NCI-H748 treated with DMSO at 0.1 percent for 48 hours (cell line): ENCODE measurements at regions not wholly inside any gene's neighbourhood (a gene's known extent, or its start where the extent isn't known, plus 50 kb on each side); places are given as distances from the start of the nearest gene placed in this dataset.
"Not testable (repeated sequence)": the region's sequence is repeated elsewhere in the genome, so short reads cannot be mapped to it uniquely, and the experiment has no call there.

ENCODE experiments used
- DNase-seq: peaks from one replicate; lab custom pipeline; 2025; lab: John Stamatoyannopoulos, UW

GRCh38 chr3:127046690-127047089, 63.8 kb downstream of the PLXNA1 start:
- not testable (repeated sequence) for DNase-seq

- DNase-seq, result no peak
Measured at GRCh38 chr3:127049393-127049792, 66.5 kb downstream of the PLXNA1 start.

- DNase-seq, result no peak
Measured at GRCh38 chr3:127050733-127051132, 67.8 kb downstream of the PLXNA1 start.

- DNase-seq, result no peak
Measured at GRCh38 chr3:127052121-127052561, 69.2 kb downstream of the PLXNA1 start.

GRCh38 chr3:127053026-127053425, 70.1 kb downstream of the PLXNA1 start:
- DNase-seq, result no peak

- DNase-seq, result no peak
Measured at GRCh38 chr3:127053450-127053849, 70.5 kb downstream of the PLXNA1 start.

- DNase-seq, result no peak
Measured at GRCh38 chr3:127053979-127054378, 71.1 kb downstream of the PLXNA1 start.

GRCh38 chr3:127056281-127056680, 73.4 kb downstream of the PLXNA1 start:
- DNase-seq, result no peak

GRCh38 chr3:127056976-127057375, 74.1 kb downstream of the PLXNA1 start:
- DNase-seq, result no peak

- no peak for DNase-seq
Measured at GRCh38 chr3:127059072-127059471, 76.2 kb downstream of the PLXNA1 start.

- no peak for DNase-seq
Measured at GRCh38 chr3:127061641-127062040, 78.7 kb downstream of the PLXNA1 start.

- no peak for DNase-seq
Measured at GRCh38 chr3:127062926-127063325, 80.0 kb downstream of the PLXNA1 start.

GRCh38 chr3:127063916-127064315, 81.0 kb downstream of the PLXNA1 start:
- DNase-seq, result no peak

GRCh38 chr3:127064391-127065137, 81.6 kb downstream of the PLXNA1 start:
- no peak for DNase-seq

GRCh38 chr3:127065138-127065427, 82.2 kb downstream of the PLXNA1 start:
- DNase-seq, result no peak

- no peak for DNase-seq
Measured at GRCh38 chr3:127065561-127066290, 82.8 kb downstream of the PLXNA1 start.

- no peak for DNase-seq
Measured at GRCh38 chr3:127066635-127067034, 83.7 kb downstream of the PLXNA1 start.

GRCh38 chr3:127067116-127067910, 84.4 kb downstream of the PLXNA1 start:
- DNase-seq, result peak; percentile 7

- DNase-seq, result no peak
Measured at GRCh38 chr3:127068111-127068810, 85.3 kb downstream of the PLXNA1 start.

GRCh38 chr3:127068871-127069270, 86.0 kb downstream of the PLXNA1 start:
- no peak for DNase-seq

GRCh38 chr3:127069814-127070440, 87.0 kb downstream of the PLXNA1 start:
- DNase-seq, result no peak

GRCh38 chr3:127070776-127071175, 87.9 kb downstream of the PLXNA1 start:
- no peak for DNase-seq
